H9 (cell line): ENCODE measurements at regions not wholly inside any gene's neighbourhood (a gene's known extent, or its start where the extent isn't known, plus 50 kb on each side); places are given as distances from the start of the nearest gene placed in this dataset.

Experiments used
- DNase-seq: peaks from one replicate; pipeline ENCODE4 v3.0.0-alpha.2; 2017
- H2AFZ ChIP-seq: one replicate; pipeline ENCODE4 v1.6.1; 2013; ENCODE audit warnings: mild to moderate bottlenecking, low read length, control low read depth, moderate library complexity
- H2AK5ac ChIP-seq: 2 replicates; pipeline ENCODE4 v1.6.1; 2013; ENCODE audit warnings: low read length, control low read depth, mixed read lengths; ENCODE audit not compliant: insufficient read length
- H2BK120ac ChIP-seq: one replicate; pipeline ENCODE4 v1.6.1; 2013; ENCODE audit warnings: low read depth, mild to moderate bottlenecking, low read length, control low read depth, inconsistent platforms; ENCODE audit not compliant: poor library complexity, severe bottlenecking
- H2BK12ac ChIP-seq: 2 replicates; pipeline ENCODE4 v1.6.1; 2013; ENCODE audit warnings: low read length, control low read depth, mixed read lengths, low read depth; ENCODE audit not compliant: insufficient read length
- H2BK15ac ChIP-seq: 2 replicates; pipeline ENCODE4 v1.6.1; 2013; ENCODE audit warnings: low read depth, low read length, control low read depth
- H2BK20ac ChIP-seq: one replicate; pipeline ENCODE4 v1.6.1; 2013; ENCODE audit warnings: low read depth, mild to moderate bottlenecking, low read length, control low read depth, inconsistent platforms; ENCODE audit not compliant: poor library complexity, severe bottlenecking
- H2BK5ac ChIP-seq: 2 replicates; pipeline ENCODE4 v1.6.1; 2013; ENCODE audit warnings: low read length, control low read depth, mixed read lengths; ENCODE audit not compliant: insufficient read length
- H3K14ac ChIP-seq: 2 replicates; pipeline ENCODE4 v1.6.1; 2013; ENCODE audit warnings: low read length, control low read depth; ENCODE audit not compliant: insufficient read depth
- H3K18ac ChIP-seq: 2 replicates; pipeline ENCODE4 v1.6.1; 2013; ENCODE audit warnings: low read depth, mild to moderate bottlenecking, mixed read lengths, low read length, control low read depth; ENCODE audit not compliant: insufficient read length
- H3K23ac ChIP-seq: 2 replicates; pipeline ENCODE4 v1.6.1; 2013; ENCODE audit warnings: low read length, control low read depth, mixed read lengths, low read depth; ENCODE audit not compliant: insufficient read length
- H3K23me2 ChIP-seq: 2 replicates; pipeline ENCODE4 v1.6.1; 2013; ENCODE audit warnings: low read depth, mild to moderate bottlenecking, mixed read lengths, low read length, control low read depth; ENCODE audit not compliant: insufficient read length, poor library complexity, severe bottlenecking
- H3K27ac ChIP-seq: 2 replicates; pipeline ENCODE4 v1.5.1; 2013; ENCODE audit warnings: low read length, control low read depth, mixed read lengths, low read depth; ENCODE audit not compliant: insufficient read length
- H3K27me3 ChIP-seq: 2 replicates; pipeline ENCODE4 v1.6.1; 2013; ENCODE audit warnings: low read length, control low read depth, inconsistent platforms; ENCODE audit not compliant: insufficient read depth
- H3K4ac ChIP-seq: 2 replicates; pipeline ENCODE4 v1.6.1; 2013; ENCODE audit warnings: low read depth, mild to moderate bottlenecking, control low read depth, inconsistent platforms, low read length, moderate library complexity
- H3K4me1 ChIP-seq: 2 replicates; pipeline ENCODE4 v1.6.1; 2013; ENCODE audit warnings: low read length, control low read depth, inconsistent platforms; ENCODE audit not compliant: insufficient read depth
- H3K4me2 ChIP-seq: 2 replicates; pipeline ENCODE4 v1.6.1; 2013; ENCODE audit warnings: low read length, control low read depth, mixed read lengths; ENCODE audit not compliant: insufficient read length, insufficient read depth
- H3K56ac ChIP-seq: 2 replicates; pipeline ENCODE4 v1.6.1; 2013; ENCODE audit warnings: low read depth, mild to moderate bottlenecking, mixed read lengths, low read length, control low read depth; ENCODE audit not compliant: insufficient read length
- H3K79me1 ChIP-seq: 2 replicates; pipeline ENCODE4 v1.6.1; 2013; ENCODE audit warnings: low read depth, mild to moderate bottlenecking, moderate library complexity, low read length, control low read depth, inconsistent platforms; ENCODE audit not compliant: insufficient read depth, poor library complexity, severe bottlenecking
- H3K79me2 ChIP-seq: 2 replicates; pipeline ENCODE4 v1.6.1; 2013; ENCODE audit warnings: low read length, control low read depth, inconsistent platforms; ENCODE audit not compliant: insufficient read depth
- H3K9ac ChIP-seq: 2 replicates; pipeline ENCODE4 v1.6.1; 2013; ENCODE audit warnings: low read length, control low read depth, mixed read lengths; ENCODE audit not compliant: insufficient read length; ENCODE audit errors: extremely low read depth
- H3K9me3 ChIP-seq: one replicate; pipeline ENCODE4 v1.6.1; 2013; ENCODE audit warnings: low read depth, low read length, inconsistent platforms; ENCODE audit not compliant: control insufficient read depth
- H3T11ph ChIP-seq: one replicate; pipeline ENCODE4 v1.6.1; 2013; ENCODE audit warnings: mild to moderate bottlenecking, low read length, control low read depth, inconsistent platforms
- H4K20me1 ChIP-seq: one replicate; pipeline ENCODE4 v1.6.1; 2013; ENCODE audit not compliant: control insufficient read depth, insufficient read length, insufficient read depth
- H4K5ac ChIP-seq: 2 replicates; pipeline ENCODE4 v1.6.1; 2013; ENCODE audit warnings: low read depth, mild to moderate bottlenecking, mixed read lengths, low read length, control low read depth; ENCODE audit not compliant: insufficient read length
- H4K8ac ChIP-seq: replicated peaks from 2 replicates; pipeline ENCODE4 v1.6.1; 2013; ENCODE audit warnings: low read length, control low read depth, mixed read lengths, low read depth; ENCODE audit not compliant: insufficient read length
- H4K91ac ChIP-seq: 2 replicates; pipeline ENCODE4 v1.6.1; 2013; ENCODE audit warnings: low read depth, mild to moderate bottlenecking, moderate library complexity, mixed read lengths, low read length, control low read depth; ENCODE audit not compliant: insufficient read length
- H3K27ac Mint-ChIP-seq, 3 experiments: 2 replicates in 2 of 3; 3 replicates in 1 of 3; pipeline ENCODE4 v1.8.0; 2020 to 2021; ENCODE audit warnings: mixed read lengths in 3 of 3, mild to moderate bottlenecking in 1 of 3, moderate library complexity in 1 of 3
- H3K27me3 Mint-ChIP-seq: 2 replicates; pipeline ENCODE4 v1.8.0; 2021; ENCODE audit warnings: low read depth, mild to moderate bottlenecking, moderate library complexity, mixed read lengths
- H3K36me3 Mint-ChIP-seq, 3 experiments: 2 replicates in 2 of 3; 3 replicates in 1 of 3; pipeline ENCODE4 v1.8.0; 2020 to 2021; ENCODE audit warnings: low read depth in 3 of 3, mixed read lengths in 3 of 3; ENCODE audit not compliant: insufficient read depth in 1 of 3
- H3K4me1 Mint-ChIP-seq, 2 experiments: 2 replicates each; pipeline ENCODE4 v1.8.0; 2020; ENCODE audit warnings: mixed read lengths in 2 of 2
- H3K4me3 Mint-ChIP-seq, 2 experiments: 2 replicates in 1 of 2; 3 replicates in 1 of 2; pipeline ENCODE4 v1.8.0; 2020 to 2021; ENCODE audit warnings: mild to moderate bottlenecking in 2 of 2, mixed read lengths in 2 of 2, moderate library complexity in 1 of 2
- H3K9me3 Mint-ChIP-seq, 2 experiments: 2 replicates in 1 of 2; 3 replicates in 1 of 2; pipeline ENCODE4 v1.8.0; 2020; ENCODE audit warnings: mild to moderate bottlenecking in 2 of 2, mixed read lengths in 2 of 2, moderate library complexity in 1 of 2
- CTCF ChIP-seq: fragments of 200-600 bp; sonication (generic); conservative IDR thresholded peaks from 3 replicates; pipeline ENCODE4 v1.8.0; 2021; ENCODE audit warnings: antibody characterized with exemption, mild to moderate bottlenecking
- WGBS: extraction: QIAGEN DNeasy Blood & Tissue Kit; methylation state at CpG from one replicate; pipeline ENCODE4 v1.1.7; 2013; ENCODE audit warnings: missing lambda C conversion rate, low lambda C conversion rate, mixed read lengths; ENCODE audit not compliant: insufficient read length; ENCODE audit errors: extremely low coverage; 5-methylcytosine and 5-hydroxymethylcytosine counted together

- Histone ChIP-seq H4K5ac (no peak overlapping the region), H3K56ac (no peak overlapping the region), H2AK5ac (no peak overlapping the region), H4K91ac (no peak overlapping the region), H2BK12ac (no peak overlapping the region), H3K27ac (no peak overlapping the region), H3T11ph (no peak overlapping the region), H4K8ac (no peak overlapping the region), H3K27me3 (no peaks in the 10 kb centered on the region), H3K4ac (no peak overlapping the region), H4K20me1 (no peaks in the 10 kb centered on the region), H3K9ac (no peak overlapping the region), H3K23ac (no peak overlapping the region), H2BK120ac (no peak overlapping the region), H2BK15ac (no peak overlapping the region), H2BK5ac (no peak overlapping the region), H3K4me2 (no peak overlapping the region), H2BK20ac (no peak overlapping the region), H3K79me1 (no peaks in the 10 kb centered on the region), H3K23me2 (no peaks in the 10 kb centered on the region), H3K4me1 (no peaks in the 10 kb centered on the region), H3K79me2 (no peaks in the 10 kb centered on the region), H3K18ac (no peak overlapping the region), H3K9me3 (no peaks in the 10 kb centered on the region), H3K14ac (no peak overlapping the region), H2AFZ (no peak overlapping the region)
- H3K27me3 Mint-ChIP-seq = no peaks in the 10 kb centered on the region; the same call in 1 of the 2 replicates
- no CpG with 5 or more reads among the region's 2 CpGs for WGBS
- DNase-seq = no peak
- H3K36me3 Mint-ChIP-seq = no peaks in the 10 kb centered on the region
- no peak overlapping the region; a peak in 1 of 7 replicates for H3K27ac Mint-ChIP-seq
- H3K4me3 Mint-ChIP-seq = no peak overlapping the region
- no peak for TF ChIP-seq CTCF
- H3K4me1 Mint-ChIP-seq = no peaks in the 10 kb centered on the region
- H3K9me3 Mint-ChIP-seq = no peaks in the 10 kb centered on the region
Observed at GRCh38 chr9:7601739-7602138, 197.8 kb downstream of the DMAC1 start.
